GM19238 (cell line): ENCODE measurements at regions not wholly inside any gene's neighbourhood (a gene's known extent, or its start where the extent isn't known, plus 50 kb on each side); places are given as distances from the start of the nearest gene placed in this dataset.
"Not testable (repeated sequence)": the region's sequence is repeated elsewhere in the genome, so short reads cannot be mapped to it uniquely, and the experiment has no call there.

Experiments
- DNase-seq: peaks from one replicate; pipeline ENCODE4 v3.0.0; 2011; ENCODE audit warnings: low spot score; ENCODE audit not compliant: insufficient read length

DNA sequence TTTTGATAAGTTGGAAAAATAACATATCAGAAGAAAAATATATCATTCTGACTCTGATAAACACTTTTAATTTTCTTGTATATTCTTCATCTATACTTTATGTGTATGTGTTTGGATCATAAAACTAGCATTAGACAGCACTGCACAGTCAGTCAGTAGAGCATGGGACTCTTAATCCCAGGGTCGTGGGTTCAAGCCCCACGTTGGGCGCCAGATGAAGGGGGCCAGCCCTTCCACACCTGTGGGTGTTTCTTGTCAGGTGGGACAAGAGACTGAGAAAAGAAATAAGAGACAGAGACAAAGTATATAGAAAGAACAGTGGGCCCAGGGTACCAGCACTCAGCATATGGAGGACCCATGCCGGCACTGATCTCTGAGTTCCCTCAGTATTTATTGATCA, 546.0 kb upstream of the NR2F2 start:
- no peak for DNase-seq

DNA sequence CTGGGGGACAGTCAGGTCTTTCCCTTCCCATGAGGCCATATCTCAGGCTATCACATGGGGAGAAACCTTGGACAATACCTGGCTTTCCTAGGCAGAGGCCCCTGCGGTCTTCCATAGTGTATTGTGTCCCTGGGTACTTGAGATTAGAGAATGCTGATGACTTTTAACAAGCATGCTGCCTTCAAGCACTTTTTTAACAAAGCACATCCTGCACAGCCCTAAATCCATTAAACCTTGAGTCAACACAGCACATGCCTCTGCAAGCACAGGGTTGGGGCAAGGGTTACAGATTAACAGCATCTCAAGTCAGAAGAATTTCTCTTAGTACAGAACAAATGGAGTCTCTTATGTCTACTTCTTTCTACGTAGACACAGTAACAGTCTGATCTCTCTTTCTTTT, 545.2 kb upstream of the NR2F2 start:
- not testable (repeated sequence) for DNase-seq

DNA sequence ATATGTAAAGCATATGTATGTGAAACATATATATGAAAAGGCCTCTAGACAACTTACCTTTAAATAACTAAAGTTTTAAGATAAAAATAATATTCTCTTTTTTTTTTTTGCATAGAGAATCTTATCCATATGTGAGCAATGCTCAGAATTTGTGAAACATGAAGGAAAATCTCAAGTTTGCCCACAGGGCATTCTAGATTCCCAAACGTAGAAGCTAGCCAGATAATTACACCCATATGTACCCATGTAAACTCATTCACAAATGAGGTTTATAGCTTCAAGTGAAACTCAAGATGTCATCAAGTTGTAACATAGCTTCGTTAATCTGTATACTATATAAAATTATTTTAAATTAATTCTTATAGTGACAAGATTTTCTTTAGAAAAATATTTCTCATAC, 537.3 kb upstream of the NR2F2 start:
- DNase-seq: no peak

DNA sequence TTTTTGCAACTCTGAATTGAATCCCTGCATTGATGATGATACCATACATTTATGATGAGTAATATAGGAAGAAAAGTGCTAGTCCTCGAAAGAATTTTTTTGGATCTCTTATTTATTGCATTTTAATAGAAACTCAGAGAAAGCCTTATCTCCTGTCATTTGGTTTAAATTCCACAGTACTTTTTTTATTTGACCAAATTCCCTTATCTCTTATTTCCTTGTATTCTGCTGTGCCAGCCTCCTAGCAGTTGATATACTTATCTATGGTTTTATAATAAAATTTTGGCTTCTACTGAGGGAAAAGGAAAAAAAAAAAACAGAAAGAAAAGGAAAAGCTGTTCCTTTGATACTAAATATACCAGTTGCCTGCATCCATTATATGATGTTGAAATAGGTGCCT, 535.1 kb upstream of the NR2F2 start:
- no peak for DNase-seq

DNA sequence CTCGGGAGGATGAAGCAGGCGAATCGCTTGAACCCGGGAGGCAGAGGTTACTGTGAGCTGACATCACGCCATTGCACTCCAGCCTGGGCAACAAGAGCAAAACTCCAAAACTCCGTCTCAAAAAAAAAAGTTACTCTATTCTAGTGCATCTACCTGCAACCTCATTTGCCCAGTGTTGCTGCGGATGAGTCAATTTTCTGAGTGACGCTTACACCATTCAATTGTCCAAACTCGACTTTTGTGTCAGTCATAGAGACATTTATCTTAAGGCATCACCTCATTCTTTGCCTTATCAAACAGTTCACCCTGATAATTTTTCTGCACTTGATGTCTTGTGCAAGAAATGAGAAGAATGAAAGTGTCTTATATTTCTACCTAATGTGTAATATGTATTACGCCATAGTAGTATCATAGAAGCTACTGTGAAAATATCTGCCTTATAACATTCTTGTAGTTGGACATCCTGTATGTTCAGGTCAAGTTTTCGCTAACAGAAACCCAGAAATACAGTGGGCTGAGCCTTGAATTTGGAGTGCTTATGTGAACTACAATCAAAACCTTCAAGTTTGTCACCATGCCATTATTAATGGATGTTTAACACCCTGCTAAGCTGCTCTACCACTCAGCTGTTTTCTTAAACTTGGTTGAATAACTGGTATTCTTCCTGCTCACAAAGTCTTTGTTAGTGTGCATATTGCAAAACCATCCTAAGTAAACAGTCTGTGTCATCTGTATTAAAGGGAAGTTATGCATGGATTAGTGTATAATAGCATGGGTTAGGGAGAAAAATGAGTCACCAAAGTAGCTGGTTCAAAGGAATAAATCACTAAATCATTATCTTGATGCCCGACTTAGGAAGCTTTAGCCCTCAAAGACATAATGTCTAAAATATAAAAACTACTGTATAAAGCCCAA, 531.0 kb upstream of the NR2F2 start:
- DNase-seq: no peak

DNA sequence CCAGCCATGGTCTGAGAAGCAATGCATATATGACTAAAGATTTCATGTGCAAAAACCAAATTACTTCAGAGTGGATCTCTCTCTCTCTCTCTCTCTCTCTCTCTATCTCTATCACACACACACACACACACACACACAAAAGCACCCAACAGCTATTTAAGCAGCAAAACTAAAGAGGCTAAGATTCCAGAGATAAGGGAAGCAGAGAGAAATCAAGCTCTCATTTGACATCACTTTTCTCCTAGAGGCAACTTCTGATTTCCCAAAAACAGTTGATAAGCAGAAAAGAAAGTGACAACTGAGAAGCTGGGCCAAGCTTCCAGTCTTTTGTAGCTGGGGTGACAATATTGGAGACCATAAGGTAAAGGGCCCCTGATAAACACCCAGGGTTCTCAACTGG, 526.0 kb upstream of the NR2F2 start:
- no peak for DNase-seq

DNA sequence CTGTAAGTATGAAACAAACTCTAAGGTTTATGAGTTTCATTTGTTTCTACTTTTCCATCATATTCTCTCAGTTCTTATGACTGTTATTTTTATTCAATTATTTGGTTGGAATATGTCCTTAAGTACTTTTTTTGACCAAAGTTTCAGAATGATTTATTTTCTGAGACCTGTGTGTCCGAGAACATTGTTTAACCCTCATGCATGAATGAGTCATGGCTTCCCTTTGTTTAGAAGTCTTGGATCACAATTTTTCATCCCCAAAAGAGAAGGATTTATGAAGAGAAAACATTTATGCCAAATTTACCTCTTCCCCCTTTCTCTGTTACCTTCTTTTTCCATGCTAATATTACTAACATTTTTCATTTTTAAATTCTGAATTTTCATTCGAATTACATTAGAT, 518.0 kb upstream of the NR2F2 start:
- no peak for DNase-seq

DNA sequence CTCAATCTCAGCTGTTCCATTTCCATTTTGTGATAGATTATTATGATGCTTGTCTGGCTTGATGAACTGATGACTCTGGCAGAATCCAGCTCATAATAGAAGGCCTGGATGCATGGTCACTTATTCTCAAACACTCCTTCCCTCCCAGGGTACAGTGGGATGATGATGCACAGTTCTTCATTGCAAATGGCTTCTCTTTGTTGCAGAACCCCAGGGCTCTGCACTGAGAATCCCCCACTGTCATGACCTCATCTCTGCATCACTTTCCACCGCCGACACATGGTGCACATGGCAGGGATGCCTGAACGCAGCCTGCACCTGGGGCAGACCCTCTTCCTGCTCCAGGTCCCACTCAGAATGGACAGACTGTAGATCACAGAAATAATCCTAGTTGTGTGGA, 515.6 kb upstream of the NR2F2 start:
- no peak for DNase-seq

DNA sequence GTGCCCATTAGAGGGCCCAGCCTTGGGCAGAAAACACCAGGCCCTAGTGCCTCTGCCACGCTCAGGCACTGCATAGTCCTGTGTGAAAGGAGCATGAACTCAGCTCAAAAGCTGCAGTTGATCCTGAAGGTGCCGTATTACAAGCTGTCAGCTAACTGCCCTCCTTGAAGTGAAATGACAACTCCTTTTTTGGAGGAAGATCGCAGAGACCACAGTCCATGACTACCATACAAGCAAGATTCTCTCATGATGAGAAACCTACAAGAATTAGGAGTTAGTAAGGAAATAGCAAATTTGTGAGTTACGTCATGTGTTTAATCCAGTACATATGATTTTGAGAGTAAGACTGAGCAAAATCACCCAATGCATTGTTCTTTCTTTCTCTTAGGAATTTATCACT, 513.9 kb upstream of the NR2F2 start:
- DNase-seq: no peak

DNA sequence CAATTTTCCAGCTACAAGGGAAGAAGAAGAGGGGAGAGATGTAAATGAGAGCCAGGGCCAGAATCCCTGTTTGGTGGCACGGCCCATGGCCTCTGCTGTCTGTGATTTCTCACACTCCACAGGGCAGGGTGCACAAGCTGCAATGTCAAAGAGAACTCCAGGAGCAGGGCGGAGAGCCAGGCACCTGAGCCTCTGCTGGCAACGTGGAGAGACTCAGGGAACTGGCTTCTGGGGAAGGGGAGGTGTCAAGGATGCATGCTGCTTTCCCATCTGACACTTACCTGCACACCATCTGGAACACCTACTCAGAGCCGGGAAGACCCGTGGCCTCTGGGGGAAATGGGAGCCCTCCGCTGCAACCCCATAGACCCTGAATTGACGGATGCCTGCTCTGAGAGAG, 507.5 kb upstream of the NR2F2 start:
- DNase-seq: no peak

DNA sequence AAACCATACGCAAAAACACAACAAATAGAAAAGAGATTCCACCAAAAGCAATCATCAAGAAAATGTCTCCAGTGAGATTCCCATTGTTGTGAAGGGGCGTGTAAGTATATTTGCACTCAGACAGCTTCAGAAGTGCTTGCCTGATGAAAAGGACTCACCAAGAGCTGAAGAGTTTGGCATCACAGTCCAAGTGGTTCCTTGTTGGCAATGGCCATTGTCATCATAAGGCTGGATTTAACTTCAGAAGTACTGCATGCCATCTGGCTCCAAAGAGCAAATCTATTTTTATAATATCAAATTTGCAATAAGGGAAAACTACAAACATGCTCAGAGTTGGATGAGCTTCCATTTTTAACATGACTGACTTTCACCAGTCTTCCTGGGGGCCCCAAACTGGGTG, 505.3 kb upstream of the NR2F2 start:
- DNase-seq: no peak

DNA sequence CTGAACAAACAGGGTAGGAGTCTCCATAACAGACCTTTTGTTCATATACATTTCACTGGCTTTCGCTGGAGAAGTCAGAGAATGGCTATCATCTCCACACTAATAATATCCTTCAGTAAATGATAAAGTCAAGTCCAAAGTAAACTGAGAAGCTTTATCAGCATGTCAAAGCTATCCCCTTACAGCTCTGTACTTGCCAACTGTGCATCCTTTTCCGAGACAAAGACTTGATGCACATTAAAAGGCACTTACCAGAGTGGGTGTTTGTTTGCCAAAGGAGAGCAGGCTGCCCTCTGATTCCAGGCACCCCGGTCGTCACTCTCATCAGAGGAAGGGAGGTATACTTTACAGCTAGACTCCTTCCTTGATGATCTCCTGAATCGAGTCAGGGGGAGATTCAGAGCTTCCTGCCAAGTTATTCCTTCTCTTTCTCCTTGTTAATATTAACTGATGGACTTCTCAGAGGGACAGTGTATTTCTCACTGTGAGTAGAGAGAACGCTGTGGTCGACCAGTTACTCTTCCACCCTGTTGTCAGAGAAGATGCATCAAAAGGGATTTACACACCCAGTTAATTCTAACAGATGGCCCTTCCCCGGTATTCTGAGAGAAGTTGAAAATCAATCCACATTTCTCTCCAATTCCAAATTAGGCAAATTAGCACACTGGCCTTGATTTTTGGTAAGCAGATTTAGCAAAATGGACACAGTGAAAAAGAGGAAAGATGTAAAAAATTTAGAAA, 504.7 kb upstream of the NR2F2 start:
- DNase-seq: no peak

DNA sequence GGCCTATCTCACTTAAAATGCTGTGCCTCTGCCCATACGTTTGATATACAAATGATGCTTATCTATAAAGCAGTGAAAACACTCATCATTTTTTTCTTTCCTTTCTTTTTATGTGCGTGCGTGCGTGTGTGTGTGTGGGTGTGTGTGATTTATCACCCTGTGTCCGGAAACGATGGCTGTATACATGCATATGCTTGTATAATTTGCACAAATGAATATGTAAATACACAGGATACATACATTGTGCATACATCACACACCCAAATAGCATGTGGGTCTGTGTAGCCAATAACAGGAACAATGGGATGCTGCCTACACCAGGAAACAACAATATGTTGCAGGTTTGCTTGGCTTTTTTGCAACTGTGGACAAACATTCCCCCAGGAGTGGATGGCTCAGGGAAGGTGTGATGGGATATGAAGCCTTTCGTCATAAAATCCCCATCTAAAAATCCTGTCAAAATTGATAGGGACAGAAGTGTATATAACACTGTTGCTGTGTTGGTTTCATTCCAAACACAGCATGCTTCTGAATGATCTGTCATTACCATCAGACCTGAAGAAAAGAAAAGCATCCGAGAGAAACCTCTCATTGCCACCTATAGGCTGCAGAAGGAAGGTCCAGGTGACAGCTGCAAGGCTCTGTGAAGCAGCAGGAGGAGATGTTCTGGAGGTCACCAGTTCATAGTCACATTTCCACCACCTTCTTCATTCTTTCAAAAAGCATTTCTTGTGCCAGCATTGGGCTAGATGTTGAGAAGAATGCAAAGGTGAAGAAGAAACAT, 503.9 kb upstream of the NR2F2 start:
- DNase-seq: no peak

DNA sequence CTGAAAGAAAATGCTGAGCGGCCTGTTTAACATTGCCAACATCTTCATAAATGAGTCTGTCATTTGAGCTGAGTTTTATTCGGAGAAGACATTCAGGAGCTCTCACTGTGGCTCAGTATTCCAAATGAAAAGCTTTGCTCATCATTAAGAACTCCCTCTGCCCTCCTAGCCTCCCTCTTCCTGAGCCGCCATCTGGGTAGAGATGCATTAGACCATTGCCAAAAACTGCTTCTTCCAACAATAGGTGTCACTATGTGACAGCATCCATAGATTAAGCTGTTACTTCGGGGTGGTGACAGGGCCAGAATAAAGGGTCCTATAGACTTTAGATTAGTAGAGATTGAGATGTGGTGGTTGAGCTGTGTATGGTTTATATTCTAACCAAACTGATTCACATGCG, 501.4 kb upstream of the NR2F2 start:
- no peak for DNase-seq

DNA sequence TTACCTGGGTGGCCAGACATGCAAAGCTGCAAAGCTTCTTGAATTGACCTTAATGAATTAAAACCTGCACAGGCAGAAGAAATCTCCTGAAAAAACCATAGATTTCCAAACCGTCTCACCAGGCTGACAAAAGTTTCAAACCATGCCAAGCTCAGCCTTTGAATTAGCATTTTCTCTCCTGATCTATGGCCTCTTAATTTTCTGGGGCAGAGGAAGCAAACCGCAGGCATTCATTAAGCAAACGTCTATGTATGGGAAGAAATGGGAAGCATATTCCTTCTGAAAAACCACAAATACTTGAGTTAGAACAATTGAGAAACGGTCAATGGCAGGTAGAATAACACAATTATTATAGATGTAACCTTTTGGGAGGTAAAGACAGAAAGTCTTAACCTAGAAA, 500.2 kb upstream of the NR2F2 start:
- no peak for DNase-seq

DNA sequence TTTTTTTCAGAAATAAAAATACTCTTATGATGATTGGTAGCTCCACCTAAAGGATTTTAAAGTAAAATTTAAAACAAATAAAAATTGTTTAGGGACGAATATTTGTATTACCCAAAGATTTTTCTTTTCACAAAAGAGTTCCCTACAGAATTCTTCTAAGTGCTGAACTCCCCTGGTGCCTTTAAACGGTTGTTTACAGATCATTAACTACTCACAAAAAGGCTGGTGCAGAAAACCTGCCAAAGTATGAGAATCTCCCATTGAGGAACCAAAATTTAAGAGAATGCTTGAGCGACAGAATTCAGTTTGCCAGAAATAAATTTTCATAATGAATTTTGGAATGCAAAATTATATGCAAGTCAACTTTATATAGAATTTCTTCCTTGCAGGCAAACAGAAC, 497.8 kb upstream of the NR2F2 start:
- no peak for DNase-seq

DNA sequence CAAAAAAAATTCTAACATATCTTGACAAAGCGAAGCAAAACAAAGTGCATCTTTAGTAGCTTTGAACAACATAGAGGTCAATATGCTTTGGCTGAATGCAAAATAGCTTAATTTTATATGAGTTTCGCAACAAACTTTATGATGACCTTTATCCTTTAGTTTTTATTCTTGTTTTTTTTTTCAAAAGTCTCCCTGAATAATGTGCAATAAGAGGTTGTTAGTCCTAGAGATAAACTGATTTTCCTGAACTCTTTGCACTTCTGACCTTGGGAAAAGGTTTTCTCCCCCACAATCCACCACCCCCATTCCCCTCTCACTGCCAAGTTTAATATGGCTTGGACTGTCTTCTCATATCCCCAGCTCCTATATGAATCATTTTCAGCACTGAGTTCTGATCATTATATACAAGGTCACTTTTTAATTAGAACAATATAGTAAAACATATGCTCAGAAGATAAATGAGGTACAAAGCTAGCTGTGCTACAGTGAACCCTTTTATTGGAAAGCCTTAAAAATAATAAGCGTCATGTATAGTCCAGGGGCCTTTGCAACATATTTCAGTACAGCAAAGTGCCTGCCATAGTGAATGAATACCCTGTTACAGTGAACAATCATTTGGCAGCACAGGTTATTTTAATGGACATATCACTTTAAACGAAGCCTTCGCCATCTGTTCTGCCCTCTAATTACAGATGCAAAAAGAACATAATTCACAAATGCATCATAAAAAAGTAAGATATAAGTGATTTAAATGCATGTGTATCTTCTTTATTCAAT, 496.3 kb upstream of the NR2F2 start:
- no peak for DNase-seq

DNA sequence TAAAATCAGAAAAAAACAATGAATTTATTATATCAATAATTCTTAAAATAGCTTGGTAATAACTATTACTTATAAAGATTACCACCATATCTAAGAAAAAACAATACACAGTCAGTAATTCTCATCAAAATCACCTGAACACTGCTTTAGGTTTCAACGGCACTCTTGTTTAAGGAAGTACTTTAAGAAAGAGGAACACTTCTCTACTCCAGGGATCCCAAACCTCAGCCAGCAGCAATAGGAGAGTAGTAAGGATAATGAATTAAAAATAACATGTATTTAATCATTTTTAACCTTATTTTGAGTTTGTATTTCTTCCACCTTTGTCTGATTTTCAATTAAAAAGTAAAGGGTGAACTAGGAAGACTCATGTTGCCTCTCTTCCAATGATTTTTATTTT, 494.0 kb upstream of the NR2F2 start:
- no peak for DNase-seq

DNA sequence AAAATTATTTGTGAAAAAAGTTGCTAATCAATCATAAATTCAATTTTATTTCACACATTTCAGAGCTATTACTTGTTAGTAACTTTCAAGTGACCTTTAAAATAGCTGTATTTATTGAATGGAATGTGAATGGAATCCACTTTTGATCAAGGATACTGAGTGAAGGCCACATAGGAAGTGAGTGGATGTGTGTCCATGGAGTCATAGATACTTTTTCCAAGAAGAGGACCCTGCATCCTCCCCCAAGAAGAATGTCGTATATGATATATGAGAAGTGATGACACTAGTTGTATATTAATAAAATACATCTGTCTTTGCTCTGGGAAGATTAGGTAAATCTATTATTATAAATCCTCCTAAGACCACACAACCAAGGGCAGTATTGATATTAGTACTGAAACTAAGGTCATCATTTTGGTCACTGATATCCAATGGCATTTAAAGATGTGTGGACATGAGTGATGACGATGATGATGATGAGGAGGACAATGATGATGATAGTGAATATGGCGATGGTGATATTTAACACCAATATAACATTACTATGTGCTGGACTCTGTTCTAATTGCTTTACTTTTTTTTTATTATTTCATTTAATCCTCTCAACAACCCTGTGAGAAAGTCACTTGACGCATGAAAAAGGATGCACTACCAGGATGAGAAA, 493.0 kb upstream of the NR2F2 start:
- no peak for DNase-seq

DNA sequence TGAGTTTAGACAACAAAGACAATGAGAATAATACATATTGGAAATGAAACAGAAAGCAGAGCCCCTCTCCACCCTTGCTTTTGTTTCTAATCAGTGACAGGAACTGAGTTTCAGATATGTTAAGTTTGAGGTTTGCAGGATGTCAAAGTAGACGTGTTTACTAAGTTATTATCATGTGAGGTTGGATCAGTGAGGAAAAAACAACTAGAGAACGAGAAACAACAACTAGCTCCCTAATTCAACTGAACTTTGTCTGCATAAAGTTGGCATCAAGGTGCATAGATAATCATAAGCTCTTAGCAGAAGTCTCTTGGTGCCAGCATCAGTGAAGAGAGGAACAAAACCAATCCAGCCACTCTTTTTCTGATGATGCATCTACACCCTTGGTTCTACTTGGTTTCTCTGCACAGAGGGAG, 491.1 kb upstream of the NR2F2 start:
- DNase-seq: no peak

DNA sequence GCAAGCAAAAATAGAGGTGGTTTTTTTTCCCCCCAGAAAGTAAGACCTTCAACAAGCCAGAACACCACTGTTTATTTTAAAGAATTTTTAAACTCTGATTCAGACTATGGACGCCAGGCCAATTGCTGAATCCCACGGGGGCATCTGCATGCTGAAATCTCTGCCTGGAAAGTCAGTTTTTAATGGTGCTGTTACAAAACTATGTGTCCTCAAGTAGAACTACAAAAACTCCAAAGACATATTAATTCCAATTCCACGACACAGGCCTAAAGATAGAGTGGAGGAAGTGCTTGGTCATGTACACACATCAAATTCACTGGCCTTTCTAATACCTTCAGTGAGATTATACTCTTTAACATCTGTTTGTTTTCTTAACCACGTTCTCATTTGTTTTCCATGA, 490.5 kb upstream of the NR2F2 start:
- DNase-seq: no peak
